AG08396 (cell line): ENCODE measurements at regions not wholly inside any gene's neighbourhood (a gene's known extent, or its start where the extent isn't known, plus 50 kb on each side); places are given as distances from the start of the nearest gene placed in this dataset.

Experiments used
- DNase-seq: peaks from one replicate; pipeline ENCODE4 v3.0.0; 2012; ENCODE audit warnings: low spot score, mixed read lengths

- DNase-seq = peak; percentile 31
These were observed 54.2 kb downstream of the SIX6 start for GRCh38 chr14:60563113-60563512.

GRCh38 chr14:60565211-60565610 lies 56.3 kb downstream of the SIX6 start:
- peak; percentile 26 for DNase-seq

- no peak for DNase-seq
These were observed 57.2 kb downstream of the SIX6 start for GRCh38 chr14:60566101-60566500.

GRCh38 chr14:60573943-60574495 lies 65.1 kb downstream of the SIX6 start:
- DNase-seq = no peak

- no peak for DNase-seq
These were observed 66.1 kb downstream of the SIX6 start for GRCh38 chr14:60575008-60575407.

GRCh38 chr14:60585676-60586075 lies 63.6 kb downstream of the SIX1 start:
- no peak for DNase-seq

- DNase-seq = no peak
These were observed 59.8 kb downstream of the SIX1 start for GRCh38 chr14:60589442-60589841.

- DNase-seq = no peak
These were observed 58.3 kb downstream of the SIX1 start for GRCh38 chr14:60590991-60591414.
